Activated naive CD8-positive, alpha-beta T cell treated with anti-CD3 and anti-CD28 coated beads, Interleukin-2, amount 50 U/mL, for 24 hours (primary cell): ENCODE measurements at regions not wholly inside any gene's neighbourhood (a gene's known extent, or its start where the extent isn't known, plus 50 kb on each side); places are given as distances from the start of the nearest gene placed in this dataset.
A peak's percentile ranks its signal among the peaks of the same experiment; 100 is the strongest.

Source experiments
- ATAC-seq: fragments of 150-1000 bp; cut with Tn5 transposase; one replicate; pipeline ENCODE4 v1.10.0; 2021
- DNase-seq: peaks from one replicate; pipeline ENCODE4 v3.0.0; 2021
- H3K27ac Mint-ChIP-seq: one replicate; pipeline ENCODE4 v1.8.0; 2021; ENCODE audit warnings: mild to moderate bottlenecking, mixed read lengths
- H3K27me3 Mint-ChIP-seq: one replicate; pipeline ENCODE4 v1.8.0; 2021; ENCODE audit warnings: mixed read lengths
- H3K36me3 Mint-ChIP-seq: one replicate; pipeline ENCODE4 v1.8.0; 2021; ENCODE audit warnings: low read depth, mixed read lengths
- H3K4me1 Mint-ChIP-seq: one replicate; pipeline ENCODE4 v1.8.0; 2021; ENCODE audit warnings: mixed read lengths
- H3K4me3 Mint-ChIP-seq: one replicate; pipeline ENCODE4 v1.8.0; 2021; ENCODE audit warnings: mild to moderate bottlenecking, moderate library complexity, mixed read lengths
- H3K9me3 Mint-ChIP-seq: one replicate; pipeline ENCODE4 v1.8.0; 2021; ENCODE audit warnings: mixed read lengths

DNA sequence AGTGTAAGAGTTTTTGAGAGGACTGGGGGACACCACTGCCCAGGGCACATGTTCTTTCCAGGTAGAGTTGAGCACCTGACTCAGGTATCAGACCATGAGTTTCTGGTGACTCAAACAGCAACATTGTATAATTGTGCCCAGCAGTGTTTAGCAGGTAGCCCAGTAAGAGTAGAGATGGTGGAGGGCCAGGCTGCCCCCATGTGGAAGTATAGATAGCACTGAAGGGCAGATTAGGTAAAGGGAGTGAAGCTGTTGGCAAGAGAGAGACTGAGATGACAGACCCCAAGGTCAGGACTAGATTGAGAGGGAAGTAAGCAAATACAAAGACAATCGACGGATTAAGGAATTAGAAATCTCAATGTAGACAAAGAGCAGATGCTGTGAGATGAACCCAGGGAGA, 74.6 kb downstream of the TRIM42 start:
- DNase-seq (no peak), ATAC-seq (no peak)
- peaks cover 10% of the 10 kb centered on the region for H3K27me3 Mint-ChIP-seq
- H3K9me3 Mint-ChIP-seq, result no peaks in the 10 kb centered on the region
- no peak overlapping the region for H3K4me3 Mint-ChIP-seq
- H3K4me1 Mint-ChIP-seq, result peaks cover 8% of the 10 kb centered on the region
- H3K36me3 Mint-ChIP-seq, result no peaks in the 10 kb centered on the region
- no peak overlapping the region for H3K27ac Mint-ChIP-seq

DNA sequence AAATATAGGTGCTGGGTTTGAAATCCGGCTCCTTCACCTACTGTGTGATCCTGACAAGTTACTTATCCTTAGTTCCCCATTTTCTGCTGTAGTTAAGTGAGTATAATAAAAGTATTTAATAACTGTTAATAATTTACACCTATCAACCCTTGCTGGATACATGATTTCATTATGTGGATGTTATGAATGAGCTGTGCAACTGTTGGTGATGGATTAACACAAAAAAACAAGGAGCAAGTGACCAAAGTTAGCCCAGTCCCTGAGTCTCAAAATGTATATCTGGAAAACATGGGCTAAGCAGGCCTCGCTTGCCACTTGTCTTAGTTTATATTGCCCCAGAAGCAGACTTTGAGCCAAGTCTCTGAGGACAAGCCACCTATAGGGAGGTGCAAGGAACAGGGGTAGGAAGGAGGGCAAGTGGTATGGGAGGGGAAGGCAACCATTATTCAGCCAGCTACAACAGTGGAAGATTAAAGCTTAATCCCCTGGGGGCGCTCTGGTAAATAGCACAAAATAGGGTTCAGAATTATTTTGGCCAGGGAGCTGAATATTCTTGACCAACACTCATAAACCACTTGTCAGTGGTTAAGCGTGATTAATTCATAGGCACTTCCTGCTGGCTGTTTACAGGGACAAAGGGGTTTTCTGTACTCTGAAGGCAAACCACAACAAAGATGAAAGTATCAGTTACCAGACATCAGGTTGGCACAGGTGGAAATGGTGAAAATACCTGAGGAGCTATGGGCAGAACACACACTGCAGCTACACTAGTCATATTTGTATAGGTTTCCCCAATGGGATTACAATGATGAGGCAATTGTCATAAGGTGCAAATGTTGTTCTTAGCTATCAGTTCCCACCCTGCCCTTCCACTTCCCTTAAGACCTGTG, 76.2 kb downstream of the TRIM42 start:
- ATAC-seq (peak; percentile 23), DNase-seq (no peak)
- H3K27me3 Mint-ChIP-seq, result peaks cover 8% of the 10 kb centered on the region
- H3K27ac Mint-ChIP-seq, result no peak overlapping the region
- no peaks in the 10 kb centered on the region for H3K36me3 Mint-ChIP-seq
- H3K4me3 Mint-ChIP-seq, result no peak overlapping the region
- peaks cover 8% of the 10 kb centered on the region for H3K4me1 Mint-ChIP-seq
- H3K9me3 Mint-ChIP-seq, result no peaks in the 10 kb centered on the region

GRCh38 chr3:140754936-140755335, 77.1 kb downstream of the TRIM42 start:
- H3K9me3 Mint-ChIP-seq, result no peaks in the 10 kb centered on the region
- ATAC-seq (no peak), DNase-seq (no peak)
- H3K4me1 Mint-ChIP-seq, result peaks cover 10% of the 10 kb centered on the region
- no peak overlapping the region for H3K27ac Mint-ChIP-seq
- no peaks in the 10 kb centered on the region for H3K36me3 Mint-ChIP-seq
- H3K4me3 Mint-ChIP-seq, result no peak overlapping the region
- peaks cover 3% of the 10 kb centered on the region for H3K27me3 Mint-ChIP-seq

DNA sequence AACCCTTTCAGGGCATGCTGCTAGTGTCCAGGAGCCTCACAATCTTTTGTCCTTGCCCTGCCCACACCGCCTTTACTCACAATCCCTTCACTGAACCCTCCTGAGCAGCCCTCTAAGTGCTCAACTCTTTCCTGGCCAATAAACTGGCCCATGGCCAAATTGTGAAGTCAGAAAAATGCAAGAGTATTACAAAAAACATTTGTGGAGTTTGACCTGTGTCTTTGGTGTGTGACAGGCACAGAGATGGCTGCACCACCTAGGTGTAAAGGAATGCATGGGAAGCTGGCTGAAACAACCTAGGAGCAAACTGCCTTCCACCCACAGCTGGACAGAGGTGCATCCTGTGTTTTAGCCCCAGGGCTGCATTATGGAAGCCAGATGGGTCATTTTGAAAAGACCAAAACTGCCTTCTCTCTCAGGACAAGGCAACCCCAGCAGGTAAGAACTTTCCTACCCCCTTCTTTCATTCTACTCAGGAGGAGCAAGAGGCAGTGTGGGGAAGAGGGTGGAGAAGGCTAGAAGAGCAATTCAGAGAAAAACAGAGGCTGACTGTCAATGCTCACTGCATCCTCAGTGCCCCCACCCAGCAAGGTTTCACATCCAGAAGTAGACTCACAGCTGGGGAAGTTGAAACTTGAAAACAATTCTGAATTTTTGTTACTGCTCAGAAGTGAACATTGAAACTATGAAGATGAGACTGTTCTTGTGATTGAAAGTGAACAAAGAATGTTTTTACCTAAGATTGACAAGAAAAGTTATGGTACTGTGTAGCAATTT, 78.6 kb downstream of the TRIM42 start:
- no peaks in the 10 kb centered on the region for H3K27me3 Mint-ChIP-seq

DNA sequence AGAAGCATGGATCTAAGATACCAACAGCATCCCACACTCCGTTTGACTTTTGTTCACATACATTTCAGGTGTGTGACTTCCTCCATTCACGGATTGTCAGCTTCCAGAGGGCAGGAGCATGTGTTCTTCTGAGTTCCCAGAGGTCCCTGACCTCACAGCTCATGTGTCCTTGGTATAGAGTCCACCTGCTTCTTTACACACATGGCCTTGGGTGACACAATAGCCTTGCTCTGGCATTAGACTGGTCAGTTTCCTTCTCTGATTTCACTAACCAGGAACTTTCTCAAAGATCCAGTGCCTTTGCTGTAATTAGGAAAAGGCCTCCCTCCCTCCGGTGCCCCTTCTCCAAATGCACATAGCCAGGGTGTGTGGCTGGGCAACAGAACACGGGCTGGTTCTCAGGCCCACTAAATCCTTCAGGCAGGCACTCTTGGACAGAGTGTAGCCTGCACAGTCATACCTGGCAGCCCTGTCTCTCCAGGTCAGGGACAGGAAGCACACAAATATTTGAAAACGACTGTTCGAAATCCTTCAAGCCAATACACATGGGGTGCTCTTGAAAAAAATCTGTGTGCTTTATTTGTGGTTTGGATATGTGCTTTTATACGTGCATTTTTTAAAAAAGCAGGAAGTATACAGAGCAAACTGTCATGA, 81.1 kb downstream of the TRIM42 start:
- no peak for DNase-seq
- Mint-ChIP-seq H3K4me1 (peaks cover 10% of the 10 kb centered on the region), H3K4me3 (no peak overlapping the region), H3K36me3 (no peaks in the 10 kb centered on the region), H3K9me3 (no peaks in the 10 kb centered on the region), H3K27me3 (no peaks in the 10 kb centered on the region), H3K27ac (no peak overlapping the region)
- ATAC-seq, result no peak

More for the DNA sequence above, 78.6 kb downstream of the TRIM42 start:
- ATAC-seq (no peak), DNase-seq (no peak)
- no peak overlapping the region for H3K4me3 Mint-ChIP-seq
- no peak overlapping the region for H3K27ac Mint-ChIP-seq
- no peaks in the 10 kb centered on the region for H3K9me3 Mint-ChIP-seq
- H3K4me1 Mint-ChIP-seq, result peaks cover 10% of the 10 kb centered on the region
- H3K36me3 Mint-ChIP-seq, result no peaks in the 10 kb centered on the region

- Mint-ChIP-seq H3K36me3 (no peaks in the 10 kb centered on the region), H3K27me3 (peaks cover 2% of the 10 kb centered on the region), H3K9me3 (no peaks in the 10 kb centered on the region), H3K4me3 (no peak overlapping the region), H3K4me1 (peaks cover 6% of the 10 kb centered on the region), H3K27ac (no peak overlapping the region)
- DNase-seq (no peak), ATAC-seq (no peak)
Measured at GRCh38 chr3:140760324-140761075, 82.6 kb downstream of the TRIM42 start.

GRCh38 chr3:140761076-140761639, 83.3 kb downstream of the TRIM42 start:
- no peaks in the 10 kb centered on the region for H3K36me3 Mint-ChIP-seq

DNA sequence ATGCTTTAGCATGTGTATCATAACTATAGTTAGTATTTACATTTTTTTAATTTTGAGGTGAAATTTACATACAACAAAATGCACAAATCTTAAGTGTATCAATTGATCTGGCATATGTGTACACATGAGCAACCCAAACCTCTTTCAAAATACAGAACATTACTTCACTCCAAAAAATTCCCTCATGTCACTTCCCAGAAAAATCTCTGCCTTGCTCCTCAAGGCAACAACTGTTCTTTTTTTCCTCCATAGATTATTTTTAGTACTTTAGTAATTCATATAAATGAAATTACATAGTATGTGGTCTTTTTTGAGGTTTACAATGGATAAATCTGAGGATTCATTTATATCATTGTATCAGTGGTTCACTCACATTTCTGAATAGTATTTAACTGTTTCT, 84.9 kb downstream of the TRIM42 start:
- ATAC-seq, result no peak
- H3K27me3 Mint-ChIP-seq, result peaks cover 2% of the 10 kb centered on the region
- no peak for DNase-seq
- H3K4me3 Mint-ChIP-seq, result no peak overlapping the region
- peaks cover 3% of the 10 kb centered on the region for H3K4me1 Mint-ChIP-seq
- no peaks in the 10 kb centered on the region for H3K9me3 Mint-ChIP-seq
- no peak overlapping the region for H3K27ac Mint-ChIP-seq
- H3K36me3 Mint-ChIP-seq, result no peaks in the 10 kb centered on the region

More at GRCh38 chr3:140761076-140761639, 83.3 kb downstream of the TRIM42 start:
- Mint-ChIP-seq H3K27me3 (peaks cover 2% of the 10 kb centered on the region), H3K9me3 (no peaks in the 10 kb centered on the region), H3K27ac (no peak overlapping the region), H3K4me3 (no peak overlapping the region), H3K4me1 (peaks cover 4% of the 10 kb centered on the region)
- no peak for ATAC-seq
- no peak for DNase-seq

DNA sequence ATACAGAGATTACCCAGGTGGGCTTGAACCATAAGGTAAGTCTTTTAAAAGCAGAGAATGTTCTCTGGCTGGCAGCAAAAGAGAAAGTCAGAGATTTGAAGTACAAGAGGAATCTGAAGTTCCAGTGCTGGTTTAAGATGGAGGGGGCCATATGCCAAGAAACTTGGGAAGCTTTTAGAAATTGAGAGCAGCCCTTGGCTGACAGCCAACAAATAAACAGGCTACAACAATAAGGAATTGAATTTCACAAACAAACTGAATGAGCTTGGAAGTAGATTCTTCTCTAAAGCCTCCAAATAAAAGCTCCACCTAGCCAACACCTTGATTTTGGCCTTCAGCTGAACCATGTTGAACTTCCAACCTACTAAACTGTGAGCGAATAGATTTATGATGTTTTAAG, 85.7 kb downstream of the TRIM42 start:
- Mint-ChIP-seq H3K4me1 (peaks cover 3% of the 10 kb centered on the region), H3K36me3 (no peaks in the 10 kb centered on the region), H3K27ac (no peak overlapping the region), H3K27me3 (peaks cover 2% of the 10 kb centered on the region), H3K9me3 (no peaks in the 10 kb centered on the region), H3K4me3 (no peak overlapping the region)
- ATAC-seq (no peak), DNase-seq (no peak)

DNA sequence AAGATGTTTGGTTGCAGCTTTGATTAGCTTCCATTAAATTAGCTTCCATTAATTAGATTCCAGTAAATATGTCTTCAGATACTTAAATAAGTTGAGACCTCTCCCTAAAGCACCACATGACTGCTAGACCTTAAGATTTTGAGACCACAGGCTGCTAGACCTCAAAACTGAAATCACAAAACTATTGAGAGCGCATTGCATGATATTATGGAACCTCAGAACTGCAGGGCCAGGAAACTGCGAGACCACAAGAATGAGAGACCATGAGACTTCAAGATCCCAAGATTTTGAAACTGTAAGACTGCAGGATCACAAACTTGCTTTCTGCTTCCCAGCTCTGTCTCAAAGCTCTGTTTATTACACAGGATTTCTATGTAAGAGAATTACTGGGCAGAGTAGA, 87.4 kb downstream of the TRIM42 start:
- Mint-ChIP-seq H3K9me3 (no peaks in the 10 kb centered on the region), H3K27ac (no peak overlapping the region), H3K36me3 (no peaks in the 10 kb centered on the region), H3K4me1 (peaks cover 2% of the 10 kb centered on the region), H3K4me3 (no peak overlapping the region), H3K27me3 (peaks cover 2% of the 10 kb centered on the region)
- DNase-seq (no peak), ATAC-seq (no peak)

DNA sequence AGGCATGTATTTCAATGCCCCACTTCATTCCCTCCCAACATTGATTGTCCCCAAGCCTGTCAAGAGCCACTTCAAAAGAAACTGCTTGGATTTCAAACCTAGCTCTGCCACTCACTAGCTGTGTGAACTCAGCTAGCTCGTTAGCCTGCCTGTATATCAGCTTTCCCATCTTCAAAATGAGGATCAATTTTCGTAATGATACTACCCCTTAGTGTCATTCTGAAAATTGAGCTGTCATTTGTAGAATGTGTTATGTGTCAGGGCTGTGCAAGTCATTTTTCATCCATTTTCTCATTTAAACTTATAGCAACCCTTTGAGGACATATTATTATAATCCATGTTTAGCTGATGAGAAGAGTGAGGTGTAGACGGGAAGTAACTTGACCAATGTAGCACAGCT, 88.6 kb downstream of the TRIM42 start:
- H3K4me3 Mint-ChIP-seq, result no peak overlapping the region
- H3K4me1 Mint-ChIP-seq, result peaks cover 2% of the 10 kb centered on the region

DNA sequence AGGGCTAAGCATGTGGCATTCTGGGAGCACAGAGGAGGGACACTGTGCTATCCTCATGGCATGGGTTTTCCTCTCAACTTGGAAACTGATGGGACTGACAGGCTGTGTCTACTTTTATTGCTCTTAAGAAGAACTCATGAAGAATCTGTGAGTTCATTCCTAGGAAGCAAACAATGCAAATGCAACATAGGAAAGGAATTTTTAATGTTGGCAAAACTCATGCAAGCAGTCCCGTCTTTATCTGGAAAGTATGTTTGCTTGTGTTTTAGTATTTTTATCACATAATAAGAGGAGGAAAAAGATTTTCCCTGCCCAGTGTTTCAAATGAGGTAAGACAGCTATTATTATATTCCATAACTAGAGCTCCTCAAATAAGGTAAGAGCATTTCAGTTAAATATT, 89.7 kb downstream of the TRIM42 start:
- H3K36me3 Mint-ChIP-seq, result no peaks in the 10 kb centered on the region
- H3K4me1 Mint-ChIP-seq, result peaks cover 2% of the 10 kb centered on the region
- no peak overlapping the region for H3K27ac Mint-ChIP-seq
- no peak overlapping the region for H3K4me3 Mint-ChIP-seq
- ATAC-seq, result no peak
- DNase-seq, result no peak
- no peaks in the 10 kb centered on the region for H3K9me3 Mint-ChIP-seq
- peaks cover 2% of the 10 kb centered on the region for H3K27me3 Mint-ChIP-seq

More for the DNA sequence above, 88.6 kb downstream of the TRIM42 start:
- Mint-ChIP-seq H3K27ac (no peak overlapping the region), H3K27me3 (peaks cover 2% of the 10 kb centered on the region), H3K36me3 (no peaks in the 10 kb centered on the region), H3K9me3 (no peaks in the 10 kb centered on the region)
- ATAC-seq (no peak), DNase-seq (no peak)

GRCh38 chr3:140768941-140769340, 91.1 kb downstream of the TRIM42 start:
- DNase-seq (no peak), ATAC-seq (no peak)

DNA sequence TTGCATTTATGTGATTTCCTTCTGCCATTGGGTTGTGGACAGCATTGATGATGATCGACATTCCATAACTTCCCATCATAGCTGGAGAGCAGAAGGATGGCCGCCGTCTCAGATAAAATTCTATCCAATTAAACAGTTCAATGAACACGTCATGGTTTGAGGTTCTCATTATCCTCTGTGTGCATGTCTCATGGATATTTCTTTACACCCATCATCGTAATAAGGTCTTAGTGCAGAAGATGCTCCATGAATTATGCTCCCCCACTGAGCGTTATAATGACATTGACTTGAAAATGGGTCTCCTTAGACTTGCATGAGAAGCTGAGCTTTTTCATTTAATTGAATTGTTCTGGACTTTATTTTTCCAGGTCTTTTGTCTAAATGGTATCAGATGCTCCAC, 92.1 kb downstream of the TRIM42 start:
- Mint-ChIP-seq H3K4me1 (peaks cover 2% of the 10 kb centered on the region), H3K27me3 (no peaks in the 10 kb centered on the region), H3K36me3 (no peaks in the 10 kb centered on the region), H3K27ac (no peak overlapping the region), H3K9me3 (peaks cover 3% of the 10 kb centered on the region), H3K4me3 (no peak overlapping the region)
- DNase-seq (no peak), ATAC-seq (no peak)

More at GRCh38 chr3:140768941-140769340, 91.1 kb downstream of the TRIM42 start:
- Mint-ChIP-seq H3K4me1 (peaks cover 2% of the 10 kb centered on the region), H3K27ac (no peak overlapping the region), H3K27me3 (peaks cover 2% of the 10 kb centered on the region), H3K4me3 (no peak overlapping the region), H3K9me3 (no peaks in the 10 kb centered on the region), H3K36me3 (no peaks in the 10 kb centered on the region)
